K562 (cell line): ENCODE measurements at regions not wholly inside any gene's neighbourhood (a gene's known extent, or its start where the extent isn't known, plus 50 kb on each side); places are given as distances from the start of the nearest gene placed in this dataset.

ENCODE experiments used
- ATAC-seq: fragments of 200-7000 bp; cut with Tn5 transposase; 3 replicates; pipeline ENCODE4 v1.9.1; 2020; ENCODE audit warnings: moderate library complexity
- BruUV-seq: library from RNA; stranded (reverse); fragments of 400-500 nt; replicated peaks from 2 replicates; lab custom pipeline; 2021; lab: Mats Ljungman, UMichigan
- CTCF ChIA-PET: fragments of 300-600 bp; formaldehyde crosslinking; extraction: SDS; loops from one replicate; lab custom pipeline; 2021; ENCODE audit warnings: low intra/inter-chr PET ratio; lab: Yijun Ruan, JAX
- POLR2A ChIA-PET: fragments of 300-600, 350-650 bp; sonication (Branson Sonifier 250); formaldehyde crosslinking; extraction: SDS; loops from one replicate; lab custom pipeline; 2021; ENCODE audit warnings: antibody characterized with exemption, inconsistent platforms; lab: Yijun Ruan, JAX
- DNase-seq, 4 experiments: peaks; one replicate each; pipeline versions ENCODE4 v3.0.0 to v3.0.0-alpha.2; 2011 to 2018; ENCODE audit warnings: low spot score in 3 of 4, mixed read lengths in 3 of 4; ENCODE audit errors: extremely low read depth in 1 of 4
- FAIRE-seq: peaks from 2 replicates; lab custom pipeline; 2011; peaks lifted over from hg19 to GRCh38; lab: Jason Lieb, UNC
- H2AFZ ChIP-seq: 2 replicates; pipeline ENCODE4 v1.6.0; 2011; ENCODE audit warnings: low read depth, low read length, control low read depth, inconsistent platforms
- H3K27ac ChIP-seq: fragments of 200-600 bp; 3 replicates; pipeline ENCODE4 v1.8.0; 2011; ENCODE audit warnings: low read depth, mild to moderate bottlenecking, control low read depth, inconsistent platforms, low read length, moderate library complexity, mixed read lengths; ENCODE audit errors: extremely low read depth
- H3K27me3 ChIP-seq, 2 experiments: fragments of 300-600 bp in 1 of 2; 2 replicates in 1 of 2; 3 replicates in 1 of 2; pipeline versions ENCODE4 v1.6.0 to v1.8.0; 2011; ENCODE audit warnings: inconsistent platforms in 2 of 2, low read length in 2 of 2, mild to moderate bottlenecking in 1 of 2, mixed read lengths in 1 of 2, moderate library complexity in 1 of 2; ENCODE audit not compliant: control insufficient read depth in 2 of 2, insufficient read depth in 2 of 2
- H3K36me3 ChIP-seq: fragments of 300-600 bp; 3 replicates; pipeline ENCODE4 v1.8.0; 2011; ENCODE audit warnings: mild to moderate bottlenecking, low read length, inconsistent platforms; ENCODE audit not compliant: control insufficient read depth, insufficient read depth
- H3K4me1 ChIP-seq, 2 experiments: fragments of 200-600 bp in 1 of 2; replicated peaks in 1 of 2; 2 replicates in 1 of 2; 3 replicates in 1 of 2; pipeline versions ENCODE4 v1.5.1 to v1.8.0; 2011; ENCODE audit warnings: inconsistent platforms in 2 of 2, low read length in 2 of 2, mild to moderate bottlenecking in 1 of 2, mixed read lengths in 1 of 2, moderate library complexity in 1 of 2; ENCODE audit not compliant: control insufficient read depth in 2 of 2, insufficient read depth in 2 of 2
- H3K4me2 ChIP-seq: 2 replicates; pipeline ENCODE4 v1.6.1; 2011; ENCODE audit warnings: low read length, control low read depth, inconsistent platforms, mixed read lengths; ENCODE audit not compliant: insufficient read depth
- H3K4me3 ChIP-seq: fragments of 200-600 bp; sonication (generic), shearing (Covaris generic); 2 replicates; pipeline ENCODE4 v1.5.1; 2016; ENCODE audit warnings: control low read depth, inconsistent platforms
- H3K79me2 ChIP-seq: fragments of 200-600 bp; 3 replicates; pipeline ENCODE4 v1.8.0; 2011; ENCODE audit warnings: low read length, inconsistent platforms; ENCODE audit not compliant: control insufficient read depth, insufficient read depth
- H3K9ac ChIP-seq, 2 experiments: 2 replicates each; pipeline versions ENCODE4 v1.6.0 to v1.6.1; 2011; ENCODE audit warnings: low read depth in 2 of 2, low read length in 2 of 2, control low read depth in 1 of 2, inconsistent platforms in 1 of 2, mild to moderate bottlenecking in 1 of 2, mixed read lengths in 1 of 2; ENCODE audit not compliant: insufficient read depth in 1 of 2
- H3K9me1 ChIP-seq: one replicate; pipeline ENCODE4 v1.6.0; 2011; ENCODE audit warnings: inconsistent platforms, mild to moderate bottlenecking, low read length, moderate library complexity; ENCODE audit not compliant: control insufficient read depth, insufficient read depth
- H3K9me3 ChIP-seq: replicated peaks from 2 replicates; pipeline ENCODE4 v1.5.1; 2011; ENCODE audit warnings: low read depth, low read length, inconsistent platforms; ENCODE audit not compliant: control insufficient read depth, insufficient read depth
- H4K20me1 ChIP-seq: replicated peaks from 2 replicates; pipeline ENCODE4 v1.6.1; 2011; ENCODE audit warnings: low read length, inconsistent platforms, mixed read lengths; ENCODE audit not compliant: control insufficient read depth, insufficient read depth
- BCL6 ChIP-seq: fragments of 250-450 bp; sonication (Bioruptor Pico); IDR thresholded peaks from 2 replicates; pipeline ENCODE4 v1.4.0; 2020
- CBX1 ChIP-seq: sonication (generic); IDR thresholded peaks from 2 replicates; pipeline ENCODE4 v1.6.1; 2016; ENCODE audit warnings: antibody characterized with exemption, low read depth, mild to moderate bottlenecking
- CREB1 ChIP-seq, 2 experiments: sonication (generic) in 1 of 2; formaldehyde crosslinking in 1 of 2; IDR thresholded peaks; 2 replicates each; pipeline versions ENCODE4 v1.6.1 to v1.8.0; 2012 to 2022; ENCODE audit warnings: inconsistent platforms in 1 of 2, mild to moderate bottlenecking in 1 of 2, missing genetic modification reagents in 1 of 2, moderate library complexity in 1 of 2
- CTBP1 ChIP-seq: fragments of 450-650 bp; IDR thresholded peaks from 2 replicates; pipeline ENCODE4 v1.6.1; 2016; ENCODE audit warnings: borderline replicate concordance
- ESRRA ChIP-seq: fragments of 450-650 bp; IDR thresholded peaks from 2 replicates; pipeline ENCODE4 v1.6.1; 2014; ENCODE audit warnings: low read depth, mild to moderate bottlenecking, moderate library complexity, borderline replicate concordance
- GATAD2A ChIP-seq: fragments of 450-650 bp; IDR thresholded peaks from 2 replicates; pipeline ENCODE4 v1.6.1; 2017
- GTF2A2 ChIP-seq: IDR thresholded peaks from 2 replicates; pipeline ENCODE4 v1.6.1; 2016; ENCODE audit warnings: mild to moderate bottlenecking, missing genetic modification characterization, missing compliant biosample characterization
- HNRNPL ChIP-seq: fragments of 200-400 bp; formaldehyde crosslinking; IDR thresholded peaks from 2 replicates; pipeline ENCODE4 v1.6.1; 2017; ENCODE audit warnings: low read depth, mild to moderate bottlenecking, low read length
- JUNB ChIP-seq: fragments of 450-650 bp; formaldehyde crosslinking; conservative IDR thresholded peaks from 2 replicates; pipeline ENCODE4 v1.4.0; 2020; ENCODE audit warnings: mild to moderate bottlenecking
- MAFK ChIP-seq: IDR thresholded peaks from 2 replicates; pipeline ENCODE4 v1.6.1; 2011; ENCODE audit warnings: low read length, improper control_type of control experiment
- RBBP5 ChIP-seq: fragments of 200-600 bp; sonication (generic); IDR thresholded peaks from 2 replicates; pipeline ENCODE4 v1.6.1; 2012; ENCODE audit warnings: borderline replicate concordance, mild to moderate bottlenecking, low read length, control low read depth, inconsistent platforms; ENCODE audit not compliant: insufficient read depth, poor library complexity, severe bottlenecking
- SNRNP70 ChIP-seq: fragments of 200-400 bp; formaldehyde crosslinking; optimal IDR thresholded peaks from 2 replicates; pipeline ENCODE3; 2017; ENCODE audit warnings: low read depth, low read length
- SREBF1 ChIP-seq: fragments of 150-350 bp; IDR thresholded peaks from 2 replicates; pipeline ENCODE4 v1.6.1; 2014; ENCODE audit warnings: antibody characterized with exemption, low read depth, low read length, borderline replicate concordance
- ZNF695 ChIP-seq: fragments of 450-650 bp; formaldehyde crosslinking; IDR thresholded peaks from 2 replicates; pipeline ENCODE4 v1.4.0; 2020; ENCODE audit warnings: mild to moderate bottlenecking, moderate library complexity
- ZNF717 ChIP-seq: fragments of 250-450 bp; sonication (Bioruptor Pico); IDR thresholded peaks from 2 replicates; pipeline ENCODE4 v1.5.0; 2021
- ZNF830 ChIP-seq: fragments of 250-450 bp; sonication (Bioruptor Pico); IDR thresholded peaks from 2 replicates; pipeline ENCODE4 v1.5.0; 2021; ENCODE audit warnings: mild to moderate bottlenecking
- WGBS: fragments of 100-300 bp; shearing (Covaris generic); methylation state at CpG from one replicate; pipeline ENCODE4 v1.1.6; 2016; ENCODE audit warnings: low coverage, mixed read lengths; ENCODE audit not compliant: insufficient coverage; ENCODE audit errors: missing lambda C conversion rate; 5-methylcytosine and 5-hydroxymethylcytosine counted together
- in situ Hi-C: fragments of 300-500 bp; cut with MboI; formaldehyde crosslinking; loops from 4 replicates; pipeline ENCODE4 v1.15.0; 2018; ENCODE audit warnings: inconsistent platforms, mixed read lengths
- intact Hi-C: fragments of 100-400 bp; cut with micrococcal nuclease; formaldehyde crosslinking; loops from 2 replicates; pipeline ENCODE4 v1.14.2; 2022
- TF ChIP-seq, protein P1 (sequence below): fragments of 450-650 bp; conservative IDR thresholded peaks from 2 replicates; pipeline ENCODE4 v1.6.1; 2016; ENCODE audit warnings: missing genetic modification characterization, low read depth, mild to moderate bottlenecking, missing compliant biosample characterization, moderate library complexity
- TF ChIP-seq, protein P2 (sequence below): sonication (generic); formaldehyde crosslinking; IDR thresholded peaks from 2 replicates; pipeline ENCODE4 v1.9.0; 2022; ENCODE audit warnings: mild to moderate bottlenecking, missing genetic modification reagents

DNA sequence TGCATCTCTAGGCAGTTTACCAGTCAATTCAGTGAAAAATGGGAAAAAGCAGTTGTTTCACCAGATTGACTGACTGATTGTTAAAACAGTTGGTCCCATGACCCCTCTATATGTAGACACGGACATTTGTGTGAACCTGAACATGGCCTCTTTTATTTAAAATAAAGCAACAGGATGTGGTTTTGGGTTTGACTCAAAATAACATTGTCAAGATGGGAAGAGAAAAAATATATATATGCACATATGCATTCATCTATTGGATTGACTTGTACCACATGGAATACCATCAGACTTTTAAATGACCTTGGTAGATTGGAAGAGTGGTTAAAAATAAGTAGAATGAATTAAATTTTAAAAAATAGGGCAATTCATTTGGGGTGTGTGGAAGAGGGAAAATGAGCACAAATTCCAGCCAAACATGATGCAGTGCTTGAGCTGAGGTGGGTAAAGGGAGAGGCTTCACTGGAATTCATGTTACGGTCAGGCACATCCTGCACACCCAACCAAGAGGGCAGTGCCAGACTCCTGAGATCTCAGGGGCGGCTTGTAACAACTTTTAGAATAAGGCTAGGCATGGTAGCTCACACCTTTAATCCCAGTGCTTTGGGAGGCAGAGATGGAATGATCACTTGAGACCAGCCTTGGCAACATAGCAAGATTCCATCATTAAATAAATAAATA lies 560.7 kb upstream of the TENM3 start:
- no peaks in the 10 kb centered on the region for H4K20me1 ChIP-seq
- H3K9me1 ChIP-seq = no peaks in the 10 kb centered on the region
- no peaks in the 10 kb centered on the region for H3K79me2 ChIP-seq
- no peak for DNase-seq
- H3K4me2 ChIP-seq = no peak overlapping the region
- BruUV-seq = no TSS peak
- CTCF ChIA-PET = no interaction called here
- H3K4me1 ChIP-seq = no peaks in the 10 kb centered on the region
- POLR2A ChIA-PET = no interaction called here
- in situ Hi-C loops (no loop called here), intact Hi-C loops (no loop called here)
- ATAC-seq = no peak
- H2AFZ ChIP-seq = no peak overlapping the region
- H3K9ac ChIP-seq = no peak overlapping the region
- H3K9me3 ChIP-seq = no peaks in the 10 kb centered on the region
- H3K27me3 ChIP-seq = no peaks in the 10 kb centered on the region
- 4% methylated on average over 3 of the region's 3 CpGs for WGBS
- TF ChIP-seq ESRRA (no peak), ZNF717 (CRISPR knock-in tag) (no peak), CBX1 (no peak), ZNF830 (no peak), JUNB (CRISPR knock-in tag) (no peak), SNRNP70 (no peak), HNRNPL (no peak), ZNF695 (CRISPR knock-in tag) (no peak), MAFK (no peak), BCL6 (CRISPR knock-in tag) (no peak), GATAD2A (no peak), GTF2A2 (no peak), SREBF1 (no peak), CTBP1 (no peak), CREB1 (IDR thresholded peaks at IDR 0.05) (no peak), CREB1 (CRISPR knock-in tag; IDR thresholded peaks at IDR 0.05) (no peak), RBBP5 (no peak)
- TF ChIP-seq, protein P1, sequence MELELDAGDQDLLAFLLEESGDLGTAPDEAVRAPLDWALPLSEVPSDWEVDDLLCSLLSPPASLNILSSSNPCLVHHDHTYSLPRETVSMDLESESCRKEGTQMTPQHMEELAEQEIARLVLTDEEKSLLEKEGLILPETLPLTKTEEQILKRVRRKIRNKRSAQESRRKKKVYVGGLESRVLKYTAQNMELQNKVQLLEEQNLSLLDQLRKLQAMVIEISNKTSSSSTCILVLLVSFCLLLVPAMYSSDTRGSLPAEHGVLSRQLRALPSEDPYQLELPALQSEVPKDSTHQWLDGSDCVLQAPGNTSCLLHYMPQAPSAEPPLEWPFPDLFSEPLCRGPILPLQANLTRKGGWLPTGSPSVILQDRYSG (tag) = no peak
- TF ChIP-seq, protein P2, sequence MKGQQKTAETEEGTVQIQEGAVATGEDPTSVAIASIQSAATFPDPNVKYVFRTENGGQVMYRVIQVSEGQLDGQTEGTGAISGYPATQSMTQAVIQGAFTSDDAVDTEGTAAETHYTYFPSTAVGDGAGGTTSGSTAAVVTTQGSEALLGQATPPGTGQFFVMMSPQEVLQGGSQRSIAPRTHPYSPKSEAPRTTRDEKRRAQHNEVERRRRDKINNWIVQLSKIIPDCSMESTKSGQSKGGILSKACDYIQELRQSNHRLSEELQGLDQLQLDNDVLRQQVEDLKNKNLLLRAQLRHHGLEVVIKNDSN = no peak
- H3K27ac ChIP-seq = no peak overlapping the region
- H3K36me3 ChIP-seq = no peaks in the 10 kb centered on the region
- FAIRE-seq = no peak
- H3K4me3 ChIP-seq = no peak overlapping the region
